Caco-2 (cell line): ENCODE measurements at regions not wholly inside any gene's neighbourhood (a gene's known extent, or its start where the extent isn't known, plus 50 kb on each side); places are given as distances from the start of the nearest gene placed in this dataset.

Source experiments
- BruUV-seq: library from RNA; stranded (reverse); fragments of 400-500 nt; replicated peaks from 2 replicates; lab custom pipeline; 2021; lab: Mats Ljungman, UMichigan
- CTCF ChIA-PET: fragments of 300-600 bp; sonication (Branson Sonifier 250); formaldehyde crosslinking; loops from one replicate; lab custom pipeline; 2022; ENCODE audit warnings: antibody characterized with exemption; lab: Charles Lee
- POLR2A ChIA-PET: fragments of 300-600 bp; sonication (Branson Sonifier 250); formaldehyde crosslinking; loops from one replicate; lab custom pipeline; 2022; ENCODE audit warnings: antibody characterized with exemption; lab: Charles Lee
- DNase-seq, 2 experiments: peaks; one replicate each; pipeline versions ENCODE4 v3.0.0 to v3.0.0-alpha.2; 2020 to 2022
- H3K27me3 ChIP-seq: replicated peaks from 2 replicates; pipeline ENCODE4 v1.6.0; 2011; ENCODE audit warnings: low read length; ENCODE audit not compliant: control insufficient read depth, insufficient read depth
- H3K36me3 ChIP-seq: 2 replicates; pipeline ENCODE4 v1.5.1; 2011; ENCODE audit warnings: low read length; ENCODE audit not compliant: control insufficient read depth, insufficient read depth
- H3K4me1 ChIP-seq: fragments of 250-450 bp; sonication (Bioruptor Pico); 2 replicates; pipeline ENCODE4 v1.5.1; 2020; ENCODE audit warnings: mild to moderate bottlenecking
- H3K4me3 ChIP-seq: 2 replicates; pipeline ENCODE4 v1.5.1; 2011; ENCODE audit warnings: low read depth, mild to moderate bottlenecking, control low read depth, low read length
- H3K9me3 ChIP-seq: fragments of 250-450 bp; sonication (Bioruptor Pico); 2 replicates; pipeline ENCODE4 v1.5.1; 2020; ENCODE audit warnings: mild to moderate bottlenecking, moderate library complexity
- H3K27ac Mint-ChIP-seq: one replicate; pipeline ENCODE4 v1.8.0; 2022; ENCODE audit warnings: mixed read lengths; ENCODE audit not compliant: unreplicated experiment
- H3K27me3 Mint-ChIP-seq: one replicate; pipeline ENCODE4 v1.8.0; 2022; ENCODE audit warnings: mixed read lengths; ENCODE audit not compliant: insufficient read depth, unreplicated experiment
- H3K36me3 Mint-ChIP-seq: one replicate; pipeline ENCODE4 v1.8.0; 2022; ENCODE audit warnings: mild to moderate bottlenecking, mixed read lengths; ENCODE audit not compliant: insufficient read depth, unreplicated experiment
- H3K4me1 Mint-ChIP-seq: one replicate; pipeline ENCODE4 v1.8.0; 2022; ENCODE audit warnings: low read depth, mixed read lengths; ENCODE audit not compliant: unreplicated experiment
- H3K4me3 Mint-ChIP-seq: one replicate; pipeline ENCODE4 v1.8.0; 2022; ENCODE audit warnings: mild to moderate bottlenecking, moderate library complexity, mixed read lengths; ENCODE audit not compliant: unreplicated experiment
- H3K9me3 Mint-ChIP-seq: one replicate; pipeline ENCODE4 v1.8.0; 2022; ENCODE audit warnings: mixed read lengths; ENCODE audit not compliant: unreplicated experiment
- CTCF ChIP-seq, 2 experiments: fragments of 200-600 bp in 1 of 2; IDR thresholded peaks; 1 replicate in 1 of 2; 2 replicates in 1 of 2; pipeline versions ENCODE4 v1.5.1 to v1.8.0; 2011 to 2022; ENCODE audit warnings: antibody characterized with exemption in 1 of 2, control low read depth in 1 of 2, inconsistent platforms in 1 of 2, low read depth in 1 of 2, low read length in 1 of 2, mild to moderate bottlenecking in 1 of 2, moderate library complexity in 1 of 2; ENCODE audit not compliant: insufficient read depth in 1 of 2, severe bottlenecking in 1 of 2, unreplicated experiment in 1 of 2
- intact Hi-C: fragments of 100-400 bp; cut with micrococcal nuclease; formaldehyde crosslinking; loops from one replicate; pipeline ENCODE4 v1.10.0; 2022; ENCODE audit not compliant: unreplicated experiment

GRCh38 chr2:144704709-144705095, 184.8 kb upstream of the ZEB2 start:
- no peak overlapping the region for H3K4me3 ChIP-seq
- no peak for DNase-seq
- POLR2A ChIA-PET = no interaction called here
- intact Hi-C loops = no loop called here
- H3K27me3 Mint-ChIP-seq = no peaks in the 10 kb centered on the region
- H3K27ac Mint-ChIP-seq = no peak overlapping the region
- no peaks in the 10 kb centered on the region for H3K36me3 Mint-ChIP-seq
- H3K4me1 Mint-ChIP-seq = peaks cover 3% of the 10 kb centered on the region
- H3K4me1 ChIP-seq = no peaks in the 10 kb centered on the region
- no TSS peak for BruUV-seq
- no peaks in the 10 kb centered on the region for H3K27me3 ChIP-seq
- CTCF ChIA-PET = no interaction called here
- H3K36me3 ChIP-seq = no peaks in the 10 kb centered on the region
- no peak overlapping the region for H3K4me3 Mint-ChIP-seq
- no peaks in the 10 kb centered on the region for H3K9me3 ChIP-seq
- TF ChIP-seq CTCF (IDR thresholded peaks at IDR 0.05; ENCODE audit: insufficient read depth in 1 of 2, low read depth in 1 of 2, low read length in 1 of 2, severe bottlenecking in 1 of 2, unreplicated experiment in 1 of 2) = no peak
- H3K9me3 Mint-ChIP-seq = no peaks in the 10 kb centered on the region

GRCh38 chr2:144703852-144704708, 184.2 kb upstream of the ZEB2 start:
- H3K9me3 Mint-ChIP-seq = no peaks in the 10 kb centered on the region
- peaks cover 7% of the 10 kb centered on the region for H3K4me1 Mint-ChIP-seq
- ChIA-PET CTCF (no interaction called here), POLR2A (no interaction called here)
- Histone ChIP-seq H3K4me3 (no peak overlapping the region), H3K27me3 (no peaks in the 10 kb centered on the region), H3K4me1 (no peaks in the 10 kb centered on the region), H3K36me3 (no peaks in the 10 kb centered on the region), H3K9me3 (no peaks in the 10 kb centered on the region)
- H3K4me3 Mint-ChIP-seq = no peak overlapping the region
- no peak overlapping the region for H3K27ac Mint-ChIP-seq
- no TSS peak for BruUV-seq
- DNase-seq = no peak
- no peaks in the 10 kb centered on the region for H3K36me3 Mint-ChIP-seq
- H3K27me3 Mint-ChIP-seq = no peaks in the 10 kb centered on the region
- intact Hi-C loops = no loop called here
- no peak for TF ChIP-seq CTCF (IDR thresholded peaks at IDR 0.05; ENCODE audit: insufficient read depth in 1 of 2, low read depth in 1 of 2, low read length in 1 of 2, severe bottlenecking in 1 of 2, unreplicated experiment in 1 of 2)

GRCh38 chr2:144702051-144702450, 182.1 kb upstream of the ZEB2 start:
- H3K36me3 Mint-ChIP-seq = no peaks in the 10 kb centered on the region

More at GRCh38 chr2:144702051-144702450, 182.1 kb upstream of the ZEB2 start:
- no TSS peak for BruUV-seq
- ChIA-PET POLR2A (no interaction called here), CTCF (no interaction called here)
- intact Hi-C loops = no loop called here
- Histone ChIP-seq H3K27me3 (no peaks in the 10 kb centered on the region), H3K4me3 (no peak overlapping the region), H3K4me1 (no peaks in the 10 kb centered on the region), H3K9me3 (no peaks in the 10 kb centered on the region), H3K36me3 (no peaks in the 10 kb centered on the region)
- H3K4me3 Mint-ChIP-seq = no peak overlapping the region
- TF ChIP-seq CTCF (IDR thresholded peaks at IDR 0.05; ENCODE audit: insufficient read depth in 1 of 2, low read depth in 1 of 2, low read length in 1 of 2, severe bottlenecking in 1 of 2, unreplicated experiment in 1 of 2) = no peak
- no peak for DNase-seq
- no peaks in the 10 kb centered on the region for H3K27me3 Mint-ChIP-seq
- no peaks in the 10 kb centered on the region for H3K9me3 Mint-ChIP-seq
- H3K27ac Mint-ChIP-seq = no peak overlapping the region
- peaks cover 7% of the 10 kb centered on the region for H3K4me1 Mint-ChIP-seq
